GM12878 (cell line): ENCODE measurements at regions not wholly inside any gene's neighbourhood (a gene's known extent, or its start where the extent isn't known, plus 50 kb on each side); places are given as distances from the start of the nearest gene placed in this dataset.

Experiments used
- ATAC-seq: fragments of 200-7000 bp; cut with Tn5 transposase; 3 replicates; pipeline ENCODE4 v1.9.1; 2020; ENCODE audit warnings: mild to moderate bottlenecking, moderate library complexity
- BruUV-seq: library from RNA; stranded (reverse); fragments of 400-500 nt; replicated peaks from 2 replicates; lab custom pipeline; 2021; lab: Mats Ljungman, UMichigan
- CTCF ChIA-PET: fragments of 300-600 bp; sonication (Branson Sonifier 250); formaldehyde crosslinking; extraction: SDS; loops from one replicate; lab custom pipeline; 2021; ENCODE audit warnings: inconsistent platforms; lab: Yijun Ruan, JAX
- POLR2A ChIA-PET: fragments of 350-600 bp; formaldehyde crosslinking; extraction: SDS; loops from one replicate; lab custom pipeline; 2021; ENCODE audit warnings: inconsistent platforms; lab: Charles Lee
- RAD21 ChIA-PET: fragments of 300-600 bp; sonication (Branson Sonifier 250); formaldehyde crosslinking; loops from one replicate; lab custom pipeline; 2023; ENCODE audit warnings: antibody characterized with exemption; ENCODE audit not compliant: unreplicated experiment; lab: Charles Lee
- SMC1A ChIA-PET: fragments of 300-600 bp; sonication (Branson Sonifier 250); formaldehyde crosslinking; loops from one replicate; lab custom pipeline; 2023; ENCODE audit not compliant: unreplicated experiment, uncharacterized antibody; lab: Charles Lee
- DNase-seq: peaks from one replicate; pipeline ENCODE4 v3.0.0-alpha.2; 2011; ENCODE audit warnings: low read depth, low spot score
- FAIRE-seq: peaks from 3 replicates; lab custom pipeline; 2011; peaks lifted over from hg19 to GRCh38; lab: Jason Lieb, UNC
- H2AFZ ChIP-seq: 2 replicates; pipeline ENCODE4 v1.6.0; 2011; ENCODE audit warnings: low read depth, low read length, control low read depth; ENCODE audit not compliant: control insufficient read depth
- H3K27ac ChIP-seq: 2 replicates; pipeline ENCODE4 v1.5.1; 2011; ENCODE audit warnings: control low read depth; ENCODE audit not compliant: control insufficient read depth, insufficient read depth
- H3K27me3 ChIP-seq, 2 experiments: replicated peaks in 1 of 2; 2 replicates each; pipeline versions ENCODE4 v1.6.0 to v1.6.1; 2011; ENCODE audit warnings: low read length in 1 of 2; ENCODE audit not compliant: control insufficient read depth in 2 of 2, insufficient read depth in 2 of 2
- H3K36me3 ChIP-seq, 2 experiments: 2 replicates each; pipeline ENCODE4 v1.5.1; 2011; ENCODE audit warnings: low read length in 1 of 2; ENCODE audit not compliant: control insufficient read depth in 2 of 2, insufficient read depth in 2 of 2
- H3K4me1 ChIP-seq: 2 replicates; pipeline ENCODE4 v1.6.1; 2011; ENCODE audit warnings: mild to moderate bottlenecking, low read length, moderate library complexity, mixed read lengths; ENCODE audit not compliant: control insufficient read depth, insufficient read depth
- H3K4me2 ChIP-seq: 2 replicates; pipeline ENCODE4 v1.6.0; 2011; ENCODE audit warnings: control low read depth; ENCODE audit not compliant: control insufficient read depth, insufficient read depth
- H3K4me3 ChIP-seq: fragments of 200-600 bp; sonication (generic); 2 replicates; pipeline ENCODE4 v1.5.1; 2016
- H3K79me2 ChIP-seq: 2 replicates; pipeline ENCODE4 v1.6.0; 2011; ENCODE audit warnings: low read length; ENCODE audit not compliant: control insufficient read depth, insufficient read depth
- H3K9ac ChIP-seq: 2 replicates; pipeline ENCODE4 v1.8.0; 2011; ENCODE audit warnings: low read length, control low read depth, mixed read lengths; ENCODE audit not compliant: control insufficient read depth, insufficient read depth
- H3K9me3 ChIP-seq: replicated peaks from 3 replicates; pipeline ENCODE4 v1.5.1; 2011; ENCODE audit warnings: mild to moderate bottlenecking, low read length; ENCODE audit not compliant: control insufficient read depth, insufficient read depth
- H4K20me1 ChIP-seq: 2 replicates; pipeline ENCODE4 v1.6.0; 2011; ENCODE audit not compliant: control insufficient read depth, insufficient read depth
- BCL3 ChIP-seq: IDR thresholded peaks from 2 replicates; pipeline ENCODE4 v1.6.1; 2011; ENCODE audit warnings: borderline replicate concordance, low read depth, mild to moderate bottlenecking, moderate library complexity, low read length; ENCODE audit not compliant: insufficient read depth, poor library complexity, severe bottlenecking
- CHD1 ChIP-seq: IDR thresholded peaks from 2 replicates; pipeline ENCODE4 v1.6.1; 2012; ENCODE audit warnings: low read depth, low read length, improper control_type of control experiment
- GATAD2B ChIP-seq: fragments of 450-650 bp; conservative IDR thresholded peaks from 2 replicates; pipeline ENCODE4 v1.6.1; 2017; ENCODE audit warnings: low read depth, mild to moderate bottlenecking, moderate library complexity
- HCFC1 ChIP-seq: fragments of 150-350 bp; IDR thresholded peaks from 2 replicates; pipeline ENCODE4 v1.6.1; 2014; ENCODE audit warnings: low read length
- HDAC6 ChIP-seq: fragments of 200-600 bp; sonication (generic); IDR thresholded peaks from one replicate; pipeline ENCODE4 v1.8.0; 2017; ENCODE audit warnings: antibody characterized with exemption; ENCODE audit not compliant: unreplicated experiment
- HDGF ChIP-seq: fragments of 450-650 bp; IDR thresholded peaks from 2 replicates; pipeline ENCODE4 v1.6.1; 2016; ENCODE audit warnings: antibody characterized with exemption
- JUNB ChIP-seq: IDR thresholded peaks from 2 replicates; pipeline ENCODE4 v1.6.1; 2016; ENCODE audit warnings: antibody characterized with exemption, mild to moderate bottlenecking
- JUND ChIP-seq: IDR thresholded peaks from 2 replicates; pipeline ENCODE4 v1.6.1; 2012; ENCODE audit warnings: low read depth, mild to moderate bottlenecking, low read length, improper control_type of control experiment, moderate library complexity
- MEF2A ChIP-seq: IDR thresholded peaks from 2 replicates; pipeline ENCODE4 v1.6.1; 2011; ENCODE audit warnings: low read depth, mild to moderate bottlenecking, low read length, moderate library complexity; ENCODE audit not compliant: insufficient read depth
- MTA2 ChIP-seq: fragments of 450-650 bp; IDR thresholded peaks from 2 replicates; pipeline ENCODE4 v1.6.1; 2016; ENCODE audit warnings: low read depth, mild to moderate bottlenecking, moderate library complexity
- NR2F1 ChIP-seq: fragments of 450-650 bp; conservative IDR thresholded peaks from 2 replicates; pipeline ENCODE4 v1.6.1; 2017; ENCODE audit warnings: mild to moderate bottlenecking
- PAX8 ChIP-seq: fragments of 450-650 bp; IDR thresholded peaks from 2 replicates; pipeline ENCODE4 v1.6.1; 2017; ENCODE audit warnings: mild to moderate bottlenecking, moderate library complexity
- PML ChIP-seq: IDR thresholded peaks from 2 replicates; pipeline ENCODE4 v1.6.1; 2012; ENCODE audit warnings: low read length, inconsistent platforms
- POLR2A ChIP-seq: IDR thresholded peaks from 2 replicates; pipeline ENCODE4 v1.6.1; 2011; ENCODE audit warnings: low read depth, mild to moderate bottlenecking, low read length
- RAD51 ChIP-seq: fragments of 450-650 bp; IDR thresholded peaks from 2 replicates; pipeline ENCODE4 v1.6.1; 2016; ENCODE audit warnings: moderate library complexity, mild to moderate bottlenecking, inconsistent platforms
- SIN3A ChIP-seq: IDR thresholded peaks from 2 replicates; pipeline ENCODE4 v1.6.1; 2012; ENCODE audit warnings: low read depth, low read length, improper control_type of control experiment
- SMAD1 ChIP-seq: fragments of 450-650 bp; IDR thresholded peaks from 2 replicates; pipeline ENCODE4 v1.6.1; 2018; ENCODE audit warnings: mild to moderate bottlenecking, low read depth; ENCODE audit not compliant: partially characterized antibody
- TCF3 ChIP-seq: IDR thresholded peaks from 2 replicates; pipeline ENCODE4 v1.6.1; 2012; ENCODE audit warnings: low read depth, mild to moderate bottlenecking, low read length, borderline replicate concordance; ENCODE audit not compliant: insufficient read depth
- WGBS: methylation state at CpG from one replicate; pipeline ENCODE4 v1.1.6; 2016; ENCODE audit warnings: low lambda C conversion rate; ENCODE audit not compliant: insufficient replicate concordance, insufficient coverage; ENCODE audit errors: missing lambda C conversion rate; 5-methylcytosine and 5-hydroxymethylcytosine counted together
- in situ Hi-C: fragments of 300-500 bp; cut with MboI; formaldehyde crosslinking; loops from 9 replicates; pipeline ENCODE4 v1.14.3; 2018; ENCODE audit warnings: mixed read lengths
- intact Hi-C: fragments of 100-400 bp; cut with micrococcal nuclease; formaldehyde crosslinking; loops from one replicate; pipeline ENCODE4 v1.14.2; 2022; ENCODE audit not compliant: unreplicated experiment

- H4K20me1 ChIP-seq: no peaks in the 10 kb centered on the region
- H3K4me3 ChIP-seq: no peak overlapping the region
- BruUV-seq: no TSS peak
- no peak overlapping the region for H3K27ac ChIP-seq
- H3K4me2 ChIP-seq: no peak overlapping the region
- no peaks in the 10 kb centered on the region for H3K27me3 ChIP-seq
- DNase-seq (no peak), ATAC-seq (no peak), FAIRE-seq (no peak)
- H3K9me3 ChIP-seq: no peaks in the 10 kb centered on the region
- ChIA-PET POLR2A (no interaction called here), RAD21 (no interaction called here), SMC1A (no interaction called here), CTCF (no interaction called here)
- TF ChIP-seq PML (no peak), GATAD2B (no peak)
- no peaks in the 10 kb centered on the region for H3K36me3 ChIP-seq
- H3K79me2 ChIP-seq: no peaks in the 10 kb centered on the region
- in situ Hi-C loops (no loop called here), intact Hi-C loops (no loop called here)
- H2AFZ ChIP-seq: no peak overlapping the region
- WGBS: 51% methylated on average over 18 of the region's 18 CpGs
- H3K4me1 ChIP-seq: no peaks in the 10 kb centered on the region
- H3K9ac ChIP-seq: no peak overlapping the region
Observed at GRCh38 chr18:77784759-77785379, 535.2 kb downstream of the GALR1 start.

GRCh38 chr18:77785415-77785975 is 535.8 kb downstream of the GALR1 start:
- no peaks in the 10 kb centered on the region for H4K20me1 ChIP-seq
- H3K9me3 ChIP-seq: no peaks in the 10 kb centered on the region
- DNase-seq (no peak), ATAC-seq (no peak), FAIRE-seq (no peak)
- POLR2A ChIA-PET: no interaction called here
- CTCF ChIA-PET: no interaction called here
- intact Hi-C loops (no loop called here), in situ Hi-C loops (no loop called here)
- no peak overlapping the region for H3K4me3 ChIP-seq
- H2AFZ ChIP-seq: no peak overlapping the region
- SMC1A ChIA-PET: no interaction called here
- H3K27ac ChIP-seq: no peak overlapping the region
- H3K36me3 ChIP-seq: no peaks in the 10 kb centered on the region
- H3K9ac ChIP-seq: no peak overlapping the region
- H3K4me1 ChIP-seq: no peaks in the 10 kb centered on the region
- H3K27me3 ChIP-seq: no peaks in the 10 kb centered on the region
- no peaks in the 10 kb centered on the region for H3K79me2 ChIP-seq
- WGBS: 26% methylated on average over 7 of the region's 7 CpGs
- RAD21 ChIA-PET: no interaction called here
- no TSS peak for BruUV-seq
- H3K4me2 ChIP-seq: no peak overlapping the region
- no peak for TF ChIP-seq HCFC1
- TF ChIP-seq JUNB: no peak
- no peak for TF ChIP-seq MTA2
- TF ChIP-seq SIN3A: no peak
- no peak for TF ChIP-seq HDGF
- no peak for TF ChIP-seq RAD51
- no peak for TF ChIP-seq NR2F1
- no peak for TF ChIP-seq BCL3
- no peak for TF ChIP-seq POLR2A
- no peak for TF ChIP-seq PAX8
- TF ChIP-seq MEF2A: no peak
- TF ChIP-seq CHD1: no peak
- TF ChIP-seq JUND: no peak
- no peak for TF ChIP-seq SMAD1
- no peak for TF ChIP-seq HDAC6
- no peak for TF ChIP-seq TCF3
